HFF-Myc (cell line): ENCODE measurements at regions not wholly inside any gene's neighbourhood (a gene's known extent, or its start where the extent isn't known, plus 50 kb on each side); places are given as distances from the start of the nearest gene placed in this dataset.

ENCODE experiments used
- DNase-seq: peaks from one replicate; pipeline ENCODE4 v3.0.0-alpha.2; 2011; ENCODE audit warnings: low read depth; ENCODE audit errors: extremely low read depth
- H3K4me3 ChIP-seq: replicated peaks from 2 replicates; pipeline ENCODE4 v1.5.1; 2011; ENCODE audit warnings: low read depth, mild to moderate bottlenecking, control low read depth, low read length
- CTCF ChIP-seq: IDR thresholded peaks from 2 replicates; pipeline ENCODE4 v1.5.1; 2012; ENCODE audit warnings: mild to moderate bottlenecking, low read depth, low read length, control low read depth; ENCODE audit errors: missing control alignments

GRCh38 chr7:52365349-52365748, 670.1 kb upstream of the POM121L12 start:
- H3K4me3 ChIP-seq = no peak overlapping the region
- no peak for TF ChIP-seq CTCF
- DNase-seq = no peak

GRCh38 chr7:52362521-52362920, 672.9 kb upstream of the POM121L12 start:
- no peak overlapping the region for H3K4me3 ChIP-seq
- no peak for TF ChIP-seq CTCF

GRCh38 chr7:52360541-52360940, 674.9 kb upstream of the POM121L12 start:
- DNase-seq = no peak
- H3K4me3 ChIP-seq = no peak overlapping the region
- no peak for TF ChIP-seq CTCF

More at GRCh38 chr7:52362521-52362920, 672.9 kb upstream of the POM121L12 start:
- no peak for DNase-seq

- H3K4me3 ChIP-seq = no peak overlapping the region
- DNase-seq = no peak
- TF ChIP-seq CTCF = no peak
Observed at GRCh38 chr7:52355053-52355452, 680.4 kb upstream of the POM121L12 start.

- no peak for DNase-seq
- no peak overlapping the region for H3K4me3 ChIP-seq
- no peak for TF ChIP-seq CTCF
Observed at GRCh38 chr7:52352013-52352981, 683.1 kb upstream of the POM121L12 start.

- no peak overlapping the region for H3K4me3 ChIP-seq
- no peak for DNase-seq
- no peak for TF ChIP-seq CTCF
Observed at GRCh38 chr7:52344015-52344414, 691.4 kb upstream of the POM121L12 start.
